ENCODE measurements at regions not wholly inside any gene's neighbourhood (a gene's known extent, or its start where the extent isn't known, plus 50 kb on each side); places are given as distances from the start of the nearest gene placed in this dataset.

DNA sequence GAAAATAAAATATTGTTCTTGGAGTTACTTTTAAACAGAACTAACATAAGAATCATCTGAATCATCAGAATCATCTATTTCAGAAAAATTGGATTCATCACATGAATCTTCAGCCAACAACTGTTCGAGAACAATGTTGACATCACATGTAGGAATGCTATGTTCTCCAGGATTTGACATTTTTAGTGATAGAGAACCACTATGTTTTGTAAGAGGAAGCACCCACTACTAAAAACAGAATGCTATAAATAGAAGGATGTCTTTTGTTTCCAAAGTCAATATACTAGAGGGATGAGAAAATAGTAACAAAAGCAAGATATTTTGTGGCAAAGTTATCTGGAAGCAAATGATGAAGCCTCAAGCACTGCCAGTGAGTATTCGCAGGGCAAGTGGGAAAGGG is 263.4 kb upstream of the DDI1 start (continued):
- no peak for TF ChIP-seq ZNF423 (tag by site-specific recombination; IDR thresholded peaks at IDR 0.05)

GRCh38 chr11:103773537-103773936 is 262.9 kb upstream of the DDI1 start:
- Histone ChIP-seq H3K9me3 (ENCODE audit: control insufficient read depth, insufficient read depth, low read depth, low read length) (no peaks in the 10 kb centered on the region), H3K4me3 (ENCODE audit: low read depth, low read length) (no peak overlapping the region), H3K36me3 (ENCODE audit: control insufficient read depth in 2 of 2, insufficient read depth in 1 of 2, low read length in 2 of 2) (no peaks in the 10 kb centered on the region), H3K27ac (ENCODE audit: extremely low read depth, low read depth, low read length) (no peak overlapping the region), H3K4me1 (ENCODE audit: control insufficient read depth, insufficient read depth, low read length) (no peaks in the 10 kb centered on the region)
- CTCF ChIA-PET = no interaction called here
- POLR2A ChIA-PET = no interaction called here
- TF ChIP-seq ZNF596 (tag by site-specific recombination; IDR thresholded peaks at IDR 0.05) (no peak), GLIS2 (tag by site-specific recombination; IDR thresholded peaks at IDR 0.05) (no peak), HIC1 (tag by site-specific recombination; IDR thresholded peaks at IDR 0.05) (no peak), RBAK (tag by site-specific recombination; IDR thresholded peaks at IDR 0.05) (no peak), ZNF621 (tag by site-specific recombination; IDR thresholded peaks at IDR 0.05) (no peak), ZNF571 (tag by site-specific recombination; IDR thresholded peaks at IDR 0.05) (no peak), ZNF610 (tag by site-specific recombination; IDR thresholded peaks at IDR 0.05; ENCODE audit: borderline replicate concordance) (no peak), ZNF629 (tag by site-specific recombination; IDR thresholded peaks at IDR 0.05) (no peak), ZNF580 (tag by site-specific recombination; IDR thresholded peaks at IDR 0.05) (no peak), ZSCAN30 (tag by site-specific recombination; IDR thresholded peaks at IDR 0.05) (no peak), REPIN1 (tag by site-specific recombination; IDR thresholded peaks at IDR 0.05; ENCODE audit: low read depth) (no peak), TCF7L2 (IDR thresholded peaks at IDR 0.05; ENCODE audit: borderline replicate concordance, low read depth, low read length) (no peak)
- TF ChIP-seq, protein P1, sequence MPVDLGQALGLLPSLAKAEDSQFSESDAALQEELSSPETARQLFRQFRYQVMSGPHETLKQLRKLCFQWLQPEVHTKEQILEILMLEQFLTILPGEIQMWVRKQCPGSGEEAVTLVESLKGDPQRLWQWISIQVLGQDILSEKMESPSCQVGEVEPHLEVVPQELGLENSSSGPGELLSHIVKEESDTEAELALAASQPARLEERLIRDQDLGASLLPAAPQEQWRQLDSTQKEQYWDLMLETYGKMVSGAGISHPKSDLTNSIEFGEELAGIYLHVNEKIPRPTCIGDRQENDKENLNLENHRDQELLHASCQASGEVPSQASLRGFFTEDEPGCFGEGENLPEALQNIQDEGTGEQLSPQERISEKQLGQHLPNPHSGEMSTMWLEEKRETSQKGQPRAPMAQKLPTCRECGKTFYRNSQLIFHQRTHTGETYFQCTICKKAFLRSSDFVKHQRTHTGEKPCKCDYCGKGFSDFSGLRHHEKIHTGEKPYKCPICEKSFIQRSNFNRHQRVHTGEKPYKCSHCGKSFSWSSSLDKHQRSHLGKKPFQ (tag by site-specific recombination; IDR thresholded peaks at IDR 0.05) = no peak

- no peaks in the 10 kb centered on the region for H3K36me3 ChIP-seq (ENCODE audit: control insufficient read depth in 2 of 2, insufficient read depth in 1 of 2, low read length in 2 of 2)
- TF ChIP-seq ZNF140 (tag by site-specific recombination; IDR thresholded peaks at IDR 0.05) = no peak
- TF ChIP-seq HOXA7 (CRISPR knock-in tag; IDR thresholded peaks at IDR 0.05; ENCODE audit: borderline replicate concordance) = no peak
- no peak for TF ChIP-seq ZNF394 (tag by site-specific recombination; IDR thresholded peaks at IDR 0.05; ENCODE audit: borderline replicate concordance)
- TF ChIP-seq ZNF114 (tag by site-specific recombination; IDR thresholded peaks at IDR 0.05) = no peak
- no peak for TF ChIP-seq ZNF138 (tag by site-specific recombination; IDR thresholded peaks at IDR 0.05; ENCODE audit: borderline replicate concordance)
- TF ChIP-seq ZNF501 (tag by site-specific recombination; IDR thresholded peaks at IDR 0.05) = no peak
- no peak for TF ChIP-seq RBAK (tag by site-specific recombination; IDR thresholded peaks at IDR 0.05)
- TF ChIP-seq INSM2 (tag by site-specific recombination; IDR thresholded peaks at IDR 0.05) = no peak
- no peak for TF ChIP-seq ZNF548 (tag by site-specific recombination; IDR thresholded peaks at IDR 0.05)
- no peak for TF ChIP-seq ZNF596 (tag by site-specific recombination; IDR thresholded peaks at IDR 0.05)
- TF ChIP-seq, protein P2, sequence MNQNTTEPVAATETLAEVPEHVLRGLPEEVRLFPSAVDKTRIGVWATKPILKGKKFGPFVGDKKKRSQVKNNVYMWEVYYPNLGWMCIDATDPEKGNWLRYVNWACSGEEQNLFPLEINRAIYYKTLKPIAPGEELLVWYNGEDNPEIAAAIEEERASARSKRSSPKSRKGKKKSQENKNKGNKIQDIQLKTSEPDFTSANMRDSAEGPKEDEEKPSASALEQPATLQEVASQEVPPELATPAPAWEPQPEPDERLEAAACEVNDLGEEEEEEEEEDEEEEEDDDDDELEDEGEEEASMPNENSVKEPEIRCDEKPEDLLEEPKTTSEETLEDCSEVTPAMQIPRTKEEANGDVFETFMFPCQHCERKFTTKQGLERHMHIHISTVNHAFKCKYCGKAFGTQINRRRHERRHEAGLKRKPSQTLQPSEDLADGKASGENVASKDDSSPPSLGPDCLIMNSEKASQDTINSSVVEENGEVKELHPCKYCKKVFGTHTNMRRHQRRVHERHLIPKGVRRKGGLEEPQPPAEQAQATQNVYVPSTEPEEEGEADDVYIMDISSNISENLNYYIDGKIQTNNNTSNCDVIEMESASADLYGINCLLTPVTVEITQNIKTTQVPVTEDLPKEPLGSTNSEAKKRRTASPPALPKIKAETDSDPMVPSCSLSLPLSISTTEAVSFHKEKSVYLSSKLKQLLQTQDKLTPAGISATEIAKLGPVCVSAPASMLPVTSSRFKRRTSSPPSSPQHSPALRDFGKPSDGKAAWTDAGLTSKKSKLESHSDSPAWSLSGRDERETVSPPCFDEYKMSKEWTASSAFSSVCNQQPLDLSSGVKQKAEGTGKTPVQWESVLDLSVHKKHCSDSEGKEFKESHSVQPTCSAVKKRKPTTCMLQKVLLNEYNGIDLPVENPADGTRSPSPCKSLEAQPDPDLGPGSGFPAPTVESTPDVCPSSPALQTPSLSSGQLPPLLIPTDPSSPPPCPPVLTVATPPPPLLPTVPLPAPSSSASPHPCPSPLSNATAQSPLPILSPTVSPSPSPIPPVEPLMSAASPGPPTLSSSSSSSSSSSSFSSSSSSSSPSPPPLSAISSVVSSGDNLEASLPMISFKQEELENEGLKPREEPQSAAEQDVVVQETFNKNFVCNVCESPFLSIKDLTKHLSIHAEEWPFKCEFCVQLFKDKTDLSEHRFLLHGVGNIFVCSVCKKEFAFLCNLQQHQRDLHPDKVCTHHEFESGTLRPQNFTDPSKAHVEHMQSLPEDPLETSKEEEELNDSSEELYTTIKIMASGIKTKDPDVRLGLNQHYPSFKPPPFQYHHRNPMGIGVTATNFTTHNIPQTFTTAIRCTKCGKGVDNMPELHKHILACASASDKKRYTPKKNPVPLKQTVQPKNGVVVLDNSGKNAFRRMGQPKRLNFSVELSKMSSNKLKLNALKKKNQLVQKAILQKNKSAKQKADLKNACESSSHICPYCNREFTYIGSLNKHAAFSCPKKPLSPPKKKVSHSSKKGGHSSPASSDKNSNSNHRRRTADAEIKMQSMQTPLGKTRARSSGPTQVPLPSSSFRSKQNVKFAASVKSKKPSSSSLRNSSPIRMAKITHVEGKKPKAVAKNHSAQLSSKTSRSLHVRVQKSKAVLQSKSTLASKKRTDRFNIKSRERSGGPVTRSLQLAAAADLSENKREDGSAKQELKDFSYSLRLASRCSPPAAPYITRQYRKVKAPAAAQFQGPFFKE (tag by site-specific recombination; IDR thresholded peaks at IDR 0.05; ENCODE audit: borderline replicate concordance) = no peak
- H3K9me3 ChIP-seq (ENCODE audit: control insufficient read depth, insufficient read depth, low read depth, low read length) = no peaks in the 10 kb centered on the region
- no peaks in the 10 kb centered on the region for H3K4me1 ChIP-seq (ENCODE audit: control insufficient read depth, insufficient read depth, low read length)
- ChIA-PET CTCF (no interaction called here), POLR2A (no interaction called here)
- no peak overlapping the region for H3K27ac ChIP-seq (ENCODE audit: extremely low read depth, low read depth, low read length)
- no peak overlapping the region for H3K4me3 ChIP-seq (ENCODE audit: low read depth, low read length)
These were observed 257.4 kb upstream of the DDI1 start for GRCh38 chr11:103779054-103779453.

Data from HEK293 (cell line).